HepG2 (cell line): ENCODE measurements at regions not wholly inside any gene's neighbourhood (a gene's known extent, or its start where the extent isn't known, plus 50 kb on each side); places are given as distances from the start of the nearest gene placed in this dataset.

Experiments used
- ATAC-seq: fragments of 200-7000 bp; cut with Tn5 transposase; 3 replicates; pipeline ENCODE4 v1.9.1; 2020; ENCODE audit warnings: mild to moderate bottlenecking, moderate library complexity
- BruUV-seq: library from RNA; stranded (reverse); fragments of 400-500 nt; replicated peaks from 2 replicates; lab custom pipeline; 2021; lab: Mats Ljungman, UMichigan
- CTCF ChIA-PET: fragments of 300-600 bp; formaldehyde crosslinking; extraction: SDS; loops from one replicate; lab custom pipeline; 2021; ENCODE audit warnings: low total read pairs, inconsistent platforms, low intra/inter-chr PET ratio; lab: Yijun Ruan, JAX
- POLR2A ChIA-PET: fragments of 350-600 bp; sonication (Branson Sonifier 250); formaldehyde crosslinking; loops from one replicate; lab custom pipeline; 2020; ENCODE audit warnings: antibody characterized with exemption, inconsistent platforms; lab: Yijun Ruan, JAX
- DNase-seq: peaks from one replicate; pipeline ENCODE4 v3.0.0-alpha.2; 2015; ENCODE audit warnings: low spot score
- FAIRE-seq: peaks from 3 replicates; lab custom pipeline; 2011; peaks lifted over from hg19 to GRCh38; lab: Jason Lieb, UNC
- H2AFZ ChIP-seq: one replicate; pipeline ENCODE4 v1.6.1; 2011; ENCODE audit warnings: low read length, inconsistent platforms
- H3K27ac ChIP-seq: fragments of 300-600 bp; 3 replicates; pipeline ENCODE4 v1.8.0; 2011; ENCODE audit warnings: mixed run types, mild to moderate bottlenecking, mixed read lengths, low read length, inconsistent platforms; ENCODE audit not compliant: insufficient read depth; ENCODE audit errors: extremely low read length
- H3K27me3 ChIP-seq, 2 experiments: fragments of 200-600 bp in 1 of 2; 2 replicates in 1 of 2; 3 replicates in 1 of 2; pipeline versions ENCODE4 v1.6.0 to v1.8.0; 2011; ENCODE audit warnings: low read length in 2 of 2, mild to moderate bottlenecking in 2 of 2, moderate library complexity in 2 of 2, inconsistent platforms in 1 of 2; ENCODE audit not compliant: insufficient read depth in 2 of 2, control insufficient read depth in 1 of 2
- H3K36me3 ChIP-seq, 2 experiments: fragments of 200-600 bp in 1 of 2; replicated peaks in 1 of 2; 2 replicates in 1 of 2; 3 replicates in 1 of 2; pipeline versions ENCODE4 v1.5.1 to v1.8.0; 2011; ENCODE audit warnings: low read length in 2 of 2, inconsistent platforms in 1 of 2; ENCODE audit not compliant: insufficient read depth in 2 of 2, control insufficient read depth in 1 of 2
- H3K4me1 ChIP-seq: 2 replicates; pipeline ENCODE4 v1.5.1; 2012; ENCODE audit warnings: low read length, inconsistent platforms; ENCODE audit not compliant: insufficient read depth
- H3K4me2 ChIP-seq: 2 replicates; pipeline ENCODE4 v1.6.0; 2011; ENCODE audit warnings: low read depth, low read length, inconsistent platforms
- H3K4me3 ChIP-seq, 3 experiments: fragments of 200-600 bp in 1 of 3; sonication (generic), shearing (Covaris generic) in 1 of 3; replicated peaks in 1 of 3; 2 replicates each; pipeline ENCODE4 v1.5.1; 2011 to 2016; ENCODE audit warnings: low read length in 3 of 3, inconsistent platforms in 2 of 3, low read depth in 2 of 3, mild to moderate bottlenecking in 2 of 3, control low read depth in 1 of 3, mixed read lengths in 1 of 3; ENCODE audit not compliant: insufficient read depth in 1 of 3
- H3K79me2 ChIP-seq: one replicate; pipeline ENCODE4 v1.6.1; 2011; ENCODE audit warnings: low read length, inconsistent platforms; ENCODE audit not compliant: insufficient read depth
- H3K9ac ChIP-seq: 2 replicates; pipeline ENCODE4 v1.6.0; 2011; ENCODE audit warnings: mild to moderate bottlenecking, low read depth, low read length, inconsistent platforms; ENCODE audit not compliant: insufficient read depth
- H3K9me3 ChIP-seq: 2 replicates; pipeline ENCODE4 v1.5.1; 2012; ENCODE audit warnings: mild to moderate bottlenecking, low read length
- H4K20me1 ChIP-seq: 2 replicates; pipeline ENCODE4 v1.6.0; 2011; ENCODE audit warnings: inconsistent platforms, mild to moderate bottlenecking, low read length, moderate library complexity; ENCODE audit not compliant: insufficient read depth
- ARNT ChIP-seq: fragments of 450-650 bp; IDR thresholded peaks from 2 replicates; pipeline ENCODE4 v1.6.1; 2017
- ATF7 ChIP-seq, 2 experiments: fragments of 450-650 bp in 1 of 2; sonication (generic) in 1 of 2; formaldehyde crosslinking in 1 of 2; IDR thresholded peaks; 2 replicates each; pipeline versions ENCODE4 v1.4.0 to v1.6.1; 2016 to 2020; ENCODE audit warnings: antibody characterized with exemption in 1 of 2, mild to moderate bottlenecking in 1 of 2, missing genetic modification reagents in 1 of 2
- CREB1 ChIP-seq, 2 experiments: fragments of 450-650 bp in 1 of 2; IDR thresholded peaks; 2 replicates each; pipeline ENCODE4 v1.6.1; 2016 to 2017; ENCODE audit warnings: control low read depth in 1 of 2, mild to moderate bottlenecking in 1 of 2, missing compliant biosample characterization in 1 of 2, missing genetic modification characterization in 1 of 2
- MEF2D ChIP-seq: sonication (generic); formaldehyde crosslinking; IDR thresholded peaks from 2 replicates; pipeline ENCODE4 v1.5.1; 2020; ENCODE audit warnings: mild to moderate bottlenecking, missing genetic modification reagents
- NPAS2 ChIP-seq: sonication (generic); formaldehyde crosslinking; IDR thresholded peaks from 2 replicates; pipeline ENCODE4 v1.8.0; 2022; ENCODE audit warnings: mild to moderate bottlenecking, missing genetic modification reagents, borderline replicate concordance
- PLSCR1 ChIP-seq: sonication (generic); formaldehyde crosslinking; IDR thresholded peaks from 2 replicates; pipeline ENCODE4 v1.5.0; 2020; ENCODE audit warnings: missing genetic modification reagents, mild to moderate bottlenecking, borderline replicate concordance
- REPIN1 ChIP-seq: sonication (generic); formaldehyde crosslinking; IDR thresholded peaks from 2 replicates; pipeline ENCODE4 v1.8.0; 2022; ENCODE audit warnings: missing genetic modification reagents, low read depth, mild to moderate bottlenecking, borderline replicate concordance
- REXO4 ChIP-seq: sonication (generic); formaldehyde crosslinking; IDR thresholded peaks from 2 replicates; pipeline ENCODE4 v1.8.0; 2022; ENCODE audit warnings: missing genetic modification reagents, mild to moderate bottlenecking, borderline replicate concordance
- SNAPC2 ChIP-seq: sonication (generic); formaldehyde crosslinking; IDR thresholded peaks from 2 replicates; pipeline ENCODE4 v1.8.1; 2022; ENCODE audit warnings: mild to moderate bottlenecking, missing genetic modification reagents
- SPEN ChIP-seq: sonication (generic); formaldehyde crosslinking; IDR thresholded peaks from 2 replicates; pipeline ENCODE4 v1.5.1; 2020; ENCODE audit warnings: low read depth, mild to moderate bottlenecking, missing genetic modification reagents
- STAG1 ChIP-seq: sonication (generic); formaldehyde crosslinking; IDR thresholded peaks from 2 replicates; pipeline ENCODE4 v1.4.0; 2020; ENCODE audit warnings: missing genetic modification reagents
- TRAFD1 ChIP-seq: sonication (generic); formaldehyde crosslinking; IDR thresholded peaks from 2 replicates; pipeline ENCODE4 v1.5.1; 2020; ENCODE audit warnings: missing genetic modification reagents, mild to moderate bottlenecking, borderline replicate concordance
- ZBTB3 ChIP-seq: sonication (generic); formaldehyde crosslinking; IDR thresholded peaks from 2 replicates; pipeline ENCODE4 v1.4.0; 2020; ENCODE audit warnings: low read depth, mild to moderate bottlenecking, moderate library complexity, missing genetic modification reagents, borderline replicate concordance
- ZNF225 ChIP-seq: sonication (generic); formaldehyde crosslinking; IDR thresholded peaks from 2 replicates; pipeline ENCODE4 v1.4.0; 2020; ENCODE audit warnings: mild to moderate bottlenecking, missing genetic modification reagents
- ZNF34 ChIP-seq: sonication (generic); formaldehyde crosslinking; IDR thresholded peaks from 2 replicates; pipeline ENCODE4 v1.4.0; 2020; ENCODE audit warnings: mild to moderate bottlenecking, missing genetic modification reagents, borderline replicate concordance
- ZNF713 ChIP-seq: sonication (generic); formaldehyde crosslinking; IDR thresholded peaks from 2 replicates; pipeline ENCODE4 v1.4.0; 2020; ENCODE audit warnings: mild to moderate bottlenecking, missing genetic modification reagents
- WGBS: methylation state at CpG from one replicate; pipeline ENCODE4 v1.1.6; 2017; ENCODE audit warnings: low lambda C conversion rate; 5-methylcytosine and 5-hydroxymethylcytosine counted together
- in situ Hi-C: cut with HindIII; loops from 2 replicates; pipeline ENCODE4 v1.10.0; 2017; ENCODE audit warnings: low pct_unique_long_range_greater_than_20kb; ENCODE audit not compliant: extremely low pct_ligation_motif_present
- intact Hi-C: fragments of 100-400 bp; cut with micrococcal nuclease; formaldehyde crosslinking; loops from one replicate; pipeline ENCODE4 v1.10.0; 2022; ENCODE audit not compliant: unreplicated experiment

GRCh38 chr2:147641651-147642050 lies 203.2 kb upstream of the ACVR2A start:
- DNase-seq (no peak), ATAC-seq (no peak), FAIRE-seq (no peak)
- Histone ChIP-seq H3K9me3 (no peaks in the 10 kb centered on the region), H3K4me1 (no peaks in the 10 kb centered on the region), H4K20me1 (no peaks in the 10 kb centered on the region), H3K27ac (no peak overlapping the region), H3K36me3 (no peaks in the 10 kb centered on the region), H3K9ac (no peak overlapping the region), H2AFZ (no peak overlapping the region), H3K4me2 (no peak overlapping the region), H3K27me3 (no peaks in the 10 kb centered on the region), H3K79me2 (no peaks in the 10 kb centered on the region), H3K4me3 (no peak overlapping the region)
- intact Hi-C loops (no loop called here), in situ Hi-C loops (no loop called here)
- ChIA-PET CTCF (no interaction called here), POLR2A (no interaction called here)
- WGBS: 13% methylated on average over 3 of the region's 3 CpGs
- no TSS peak for BruUV-seq
- TF ChIP-seq SPEN (CRISPR knock-in tag) (no peak), REPIN1 (CRISPR knock-in tag) (no peak), TRAFD1 (CRISPR knock-in tag) (no peak), MEF2D (CRISPR knock-in tag) (no peak), ZNF225 (CRISPR knock-in tag) (no peak), ARNT (no peak), STAG1 (CRISPR knock-in tag) (no peak), CREB1 (IDR thresholded peaks at IDR 0.05) (peak; percentile 98), CREB1 (CRISPR knock-in tag; IDR thresholded peaks at IDR 0.05) (no peak), ZNF34 (CRISPR knock-in tag) (no peak), SNAPC2 (CRISPR knock-in tag) (no peak), NPAS2 (CRISPR knock-in tag) (no peak), ATF7 (IDR thresholded peaks at IDR 0.05) (peak; percentile 100), ATF7 (CRISPR knock-in tag; IDR thresholded peaks at IDR 0.05) (no peak), ZBTB3 (CRISPR knock-in tag) (no peak), ZNF713 (no peak), REXO4 (CRISPR knock-in tag) (no peak), PLSCR1 (CRISPR knock-in tag) (no peak)
